ENCODE measurements at regions not wholly inside any gene's neighbourhood (a gene's known extent, or its start where the extent isn't known, plus 50 kb on each side); places are given as distances from the start of the nearest gene placed in this dataset.
A peak's percentile ranks its signal among the peaks of the same experiment; 100 is the strongest.

DNA sequence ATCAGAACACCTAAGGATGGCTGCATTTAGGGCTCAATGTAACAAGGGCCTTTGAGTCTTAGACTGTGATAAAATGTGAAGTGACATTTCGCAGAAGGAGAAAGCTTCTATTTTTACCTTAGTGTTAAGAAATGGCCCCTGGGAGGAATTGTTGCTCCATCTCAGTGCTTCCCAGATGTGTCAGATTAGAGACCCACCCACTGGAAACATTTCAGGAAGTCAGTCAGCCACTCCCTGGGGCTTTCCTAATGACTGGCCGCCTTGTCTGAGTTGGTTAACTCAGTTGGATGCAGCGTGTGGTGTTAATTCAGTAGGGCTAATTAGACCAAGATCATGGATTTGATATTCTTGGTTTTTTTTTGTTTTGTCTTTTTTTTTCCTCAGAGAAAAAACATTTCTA lies 355.9 kb downstream of the PIK3C3 start:
- intact Hi-C loops (cut with DNase I; ENCODE audit: low total_unique reads) = no loop called here
- no peak overlapping the region for H3K4me3 ChIP-seq (ENCODE audit: low read depth, poor library complexity, severe bottlenecking)
- TF ChIP-seq, protein P1, sequence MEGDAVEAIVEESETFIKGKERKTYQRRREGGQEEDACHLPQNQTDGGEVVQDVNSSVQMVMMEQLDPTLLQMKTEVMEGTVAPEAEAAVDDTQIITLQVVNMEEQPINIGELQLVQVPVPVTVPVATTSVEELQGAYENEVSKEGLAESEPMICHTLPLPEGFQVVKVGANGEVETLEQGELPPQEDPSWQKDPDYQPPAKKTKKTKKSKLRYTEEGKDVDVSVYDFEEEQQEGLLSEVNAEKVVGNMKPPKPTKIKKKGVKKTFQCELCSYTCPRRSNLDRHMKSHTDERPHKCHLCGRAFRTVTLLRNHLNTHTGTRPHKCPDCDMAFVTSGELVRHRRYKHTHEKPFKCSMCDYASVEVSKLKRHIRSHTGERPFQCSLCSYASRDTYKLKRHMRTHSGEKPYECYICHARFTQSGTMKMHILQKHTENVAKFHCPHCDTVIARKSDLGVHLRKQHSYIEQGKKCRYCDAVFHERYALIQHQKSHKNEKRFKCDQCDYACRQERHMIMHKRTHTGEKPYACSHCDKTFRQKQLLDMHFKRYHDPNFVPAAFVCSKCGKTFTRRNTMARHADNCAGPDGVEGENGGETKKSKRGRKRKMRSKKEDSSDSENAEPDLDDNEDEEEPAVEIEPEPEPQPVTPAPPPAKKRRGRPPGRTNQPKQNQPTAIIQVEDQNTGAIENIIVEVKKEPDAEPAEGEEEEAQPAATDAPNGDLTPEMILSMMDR (IDR thresholded peaks at IDR 0.05) = no peak
- no peak for TF ChIP-seq POLR2A (IDR thresholded peaks at IDR 0.05)
- WGBS, 2 donors = 14 to 18% methylated on average over 3 of the region's 3 CpGs
- DNase-seq (ENCODE audit: low spot score in 2 of 2) = peak in 1 of 2 donors; percentile 74

DNA sequence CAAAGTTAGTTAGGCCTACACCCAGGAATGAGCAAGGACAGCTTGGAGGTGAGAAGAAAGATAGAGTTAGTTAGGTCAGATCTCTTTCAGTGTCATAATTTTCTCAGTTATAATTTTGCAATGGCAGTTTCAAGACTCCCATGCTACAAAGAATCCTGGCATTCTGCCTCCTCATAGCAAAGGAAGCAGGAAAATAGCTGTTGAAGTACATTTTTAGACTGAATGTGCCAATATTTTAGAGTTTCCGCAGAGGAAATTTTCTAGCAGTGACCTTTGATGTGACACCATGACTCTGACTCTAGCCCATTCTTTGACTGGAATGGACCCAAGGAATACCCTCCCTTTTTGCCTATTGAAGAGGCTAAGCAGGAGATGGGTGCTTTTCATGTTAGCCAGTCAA lies 371.7 kb downstream of the PIK3C3 start:
- H3K4me3 ChIP-seq (ENCODE audit: low read depth, poor library complexity, severe bottlenecking) = no peak overlapping the region
- 60 to 80% methylated on average over 1 of the region's 1 CpG for WGBS, 2 donors
- TF ChIP-seq, protein P1 (IDR thresholded peaks at IDR 0.05) = no peak
- no peak for TF ChIP-seq POLR2A (IDR thresholded peaks at IDR 0.05)
- intact Hi-C loops (cut with DNase I; ENCODE audit: low total_unique reads) = no loop called here
- no peak for DNase-seq (ENCODE audit: low spot score in 2 of 2)

DNA sequence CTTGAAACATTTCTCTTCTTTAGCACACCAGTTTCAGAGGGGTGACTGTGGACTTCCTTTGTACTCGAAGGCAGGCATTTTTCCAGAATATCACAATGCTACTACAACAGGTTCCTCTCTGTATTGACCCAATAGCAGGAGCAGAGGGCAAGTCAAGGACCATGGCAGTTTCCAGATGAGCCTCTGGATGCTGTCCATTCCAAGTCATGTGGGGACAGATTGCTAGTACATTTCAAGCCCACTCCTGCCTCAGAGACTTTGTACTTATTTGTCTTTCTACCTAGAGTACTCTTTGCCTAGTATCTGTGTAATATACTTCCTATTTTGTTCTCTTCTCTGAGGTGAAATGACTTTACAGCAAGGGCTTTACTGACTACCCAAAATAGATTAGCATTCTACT lies 373.9 kb downstream of the PIK3C3 start:
- H3K4me3 ChIP-seq (ENCODE audit: low read depth, poor library complexity, severe bottlenecking) = no peak overlapping the region
- DNase-seq (ENCODE audit: low spot score in 2 of 2) = no peak
- TF ChIP-seq, protein P1 (IDR thresholded peaks at IDR 0.05) = no peak
- no peak for TF ChIP-seq POLR2A (IDR thresholded peaks at IDR 0.05)
- intact Hi-C loops (cut with DNase I; ENCODE audit: low total_unique reads) = no loop called here
- 68 to 74% methylated on average over 1 of the region's 1 CpG for WGBS, 2 donors

DNA sequence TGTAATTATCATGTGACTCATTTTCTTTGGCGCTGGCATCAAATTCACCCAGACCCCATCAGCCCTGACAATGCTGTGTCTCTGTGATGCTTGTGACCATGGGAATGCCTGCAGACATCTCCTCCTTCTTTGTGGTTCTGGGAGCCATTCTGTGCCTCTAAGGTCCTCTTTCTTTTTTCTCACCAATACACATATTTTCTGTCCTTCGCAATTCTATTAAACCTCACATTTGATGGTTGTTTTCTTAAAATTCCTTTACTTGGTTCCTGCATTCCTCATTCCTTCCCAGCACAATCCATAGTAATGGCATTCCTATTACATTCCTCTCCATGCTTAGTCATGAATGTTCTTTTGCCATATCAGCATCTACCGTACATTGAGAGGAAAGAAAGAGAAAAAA lies 375.3 kb downstream of the PIK3C3 start:
- WGBS, 2 donors = 69 to 76% methylated on average over 3 of the region's 3 CpGs
- no peak overlapping the region for H3K4me3 ChIP-seq (ENCODE audit: low read depth, poor library complexity, severe bottlenecking)
- TF ChIP-seq POLR2A (IDR thresholded peaks at IDR 0.05) = no peak
- TF ChIP-seq, protein P1 (IDR thresholded peaks at IDR 0.05) = no peak
- DNase-seq (ENCODE audit: low spot score in 2 of 2) = no peak
- intact Hi-C loops (cut with DNase I; ENCODE audit: low total_unique reads) = no loop called here

DNA sequence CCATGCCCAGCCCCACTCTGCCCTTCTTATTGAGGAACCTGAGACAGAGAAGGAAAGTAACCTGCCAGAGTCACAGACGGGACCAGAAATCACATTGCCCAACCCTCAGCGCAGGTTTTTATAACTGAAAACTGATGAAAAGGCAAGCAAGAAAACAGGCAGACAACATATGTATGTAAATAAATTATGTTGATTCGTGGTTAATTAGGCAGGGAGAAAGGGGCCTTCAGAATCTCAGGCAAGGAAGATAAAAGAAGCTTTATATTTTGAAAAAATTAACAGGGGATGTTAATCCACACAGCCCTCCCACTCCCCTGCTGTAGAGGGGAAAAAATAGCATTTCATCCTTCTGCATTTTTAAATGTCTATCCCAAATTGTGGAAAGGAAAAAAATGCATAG lies 378.5 kb downstream of the PIK3C3 start:
- TF ChIP-seq, protein P1 (IDR thresholded peaks at IDR 0.05) = no peak
- TF ChIP-seq POLR2A (IDR thresholded peaks at IDR 0.05) = no peak
- DNase-seq (ENCODE audit: low spot score in 2 of 2) = no peak
- no peak overlapping the region for H3K4me3 ChIP-seq (ENCODE audit: low read depth, poor library complexity, severe bottlenecking)
- intact Hi-C loops (cut with DNase I; ENCODE audit: low total_unique reads) = no loop called here
- WGBS, 2 donors = 68 to 77% methylated on average over 3 of the region's 3 CpGs

DNA sequence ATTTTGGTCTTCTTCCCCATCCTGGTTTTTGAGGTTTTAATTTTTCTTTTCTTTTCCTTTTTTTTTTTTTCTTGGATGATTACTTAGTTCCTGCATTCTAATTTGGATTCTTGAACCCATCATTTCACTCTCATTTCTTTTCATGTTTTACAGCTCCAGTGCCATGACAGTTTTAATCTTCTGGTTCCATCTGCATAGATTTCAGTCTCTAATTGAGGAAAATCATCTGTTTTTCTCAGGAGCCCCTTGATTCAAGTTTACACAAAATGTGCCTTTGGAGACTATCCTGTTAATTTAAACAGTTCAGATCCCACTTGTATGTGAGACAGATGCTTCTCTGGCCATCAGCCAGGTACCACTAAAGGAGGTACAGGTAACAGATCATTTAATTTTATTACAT lies 379.9 kb downstream of the PIK3C3 start:
- intact Hi-C loops (cut with DNase I; ENCODE audit: low total_unique reads) = no loop called here
- TF ChIP-seq POLR2A (IDR thresholded peaks at IDR 0.05) = no peak
- TF ChIP-seq, protein P1 (IDR thresholded peaks at IDR 0.05) = no peak
- DNase-seq (ENCODE audit: low spot score in 2 of 2) = no peak
- H3K4me3 ChIP-seq (ENCODE audit: low read depth, poor library complexity, severe bottlenecking) = no peak overlapping the region
